ENCODE measurements at regions not wholly inside any gene's neighbourhood (a gene's known extent, or its start where the extent isn't known, plus 50 kb on each side); places are given as distances from the start of the nearest gene placed in this dataset.

GRCh38 chrX:9148615-9149399, 114.9 kb upstream of the FAM9B start:
- TF ChIP-seq CTCF (IDR thresholded peaks at IDR 0.05 in 4 of 5, conservative IDR thresholded peaks at IDR 0.05 in 1 of 5), result no peak
- no peak for TF ChIP-seq POLR2A (IDR thresholded peaks at IDR 0.05)

Measured in gastrocnemius medialis (tissue), 4 donors.